Uterus (tissue), 2 donors: ENCODE measurements at regions not wholly inside any gene's neighbourhood (a gene's known extent, or its start where the extent isn't known, plus 50 kb on each side); places are given as distances from the start of the nearest gene placed in this dataset.

Source experiments
- POLR2A ChIP-seq, 2 donors: fragments of 450-650 bp; IDR thresholded peaks; one replicate each; pipeline ENCODE4 v1.6.1; 2016; ENCODE audit warnings: antibody characterized with exemption in 2 of 2, mild to moderate bottlenecking in 1 of 2, moderate library complexity in 1 of 2
- TF ChIP-seq, protein P1 (sequence below), 4 experiments: fragments of 200-600 bp in 2 of 4; fragments of 450-650 bp in 2 of 4; sonication (generic) in 2 of 4; IDR thresholded peaks; one replicate each; pipeline ENCODE4 v1.5.1; 2016 to 2019; ENCODE audit warnings: antibody characterized with exemption in 4 of 4, mild to moderate bottlenecking in 2 of 4, moderate library complexity in 1 of 4

GRCh38 chrX:10990976-10991375, 120.2 kb upstream of the HCCS start:
- TF ChIP-seq, protein P1, sequence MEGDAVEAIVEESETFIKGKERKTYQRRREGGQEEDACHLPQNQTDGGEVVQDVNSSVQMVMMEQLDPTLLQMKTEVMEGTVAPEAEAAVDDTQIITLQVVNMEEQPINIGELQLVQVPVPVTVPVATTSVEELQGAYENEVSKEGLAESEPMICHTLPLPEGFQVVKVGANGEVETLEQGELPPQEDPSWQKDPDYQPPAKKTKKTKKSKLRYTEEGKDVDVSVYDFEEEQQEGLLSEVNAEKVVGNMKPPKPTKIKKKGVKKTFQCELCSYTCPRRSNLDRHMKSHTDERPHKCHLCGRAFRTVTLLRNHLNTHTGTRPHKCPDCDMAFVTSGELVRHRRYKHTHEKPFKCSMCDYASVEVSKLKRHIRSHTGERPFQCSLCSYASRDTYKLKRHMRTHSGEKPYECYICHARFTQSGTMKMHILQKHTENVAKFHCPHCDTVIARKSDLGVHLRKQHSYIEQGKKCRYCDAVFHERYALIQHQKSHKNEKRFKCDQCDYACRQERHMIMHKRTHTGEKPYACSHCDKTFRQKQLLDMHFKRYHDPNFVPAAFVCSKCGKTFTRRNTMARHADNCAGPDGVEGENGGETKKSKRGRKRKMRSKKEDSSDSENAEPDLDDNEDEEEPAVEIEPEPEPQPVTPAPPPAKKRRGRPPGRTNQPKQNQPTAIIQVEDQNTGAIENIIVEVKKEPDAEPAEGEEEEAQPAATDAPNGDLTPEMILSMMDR (IDR thresholded peaks at IDR 0.05): no peak
- no peak for TF ChIP-seq POLR2A (IDR thresholded peaks at IDR 0.05)
